ENCODE measurements at regions not wholly inside any gene's neighbourhood (a gene's known extent, or its start where the extent isn't known, plus 50 kb on each side); places are given as distances from the start of the nearest gene placed in this dataset.

GRCh38 chr15:98561169-98561941, 87.0 kb upstream of the IGF1R start:
- no peak for DNase-seq (ENCODE audit: low spot score)

GRCh38 chr15:98562331-98562937, 85.9 kb upstream of the IGF1R start:
- no peak for DNase-seq (ENCODE audit: low spot score)

DNA sequence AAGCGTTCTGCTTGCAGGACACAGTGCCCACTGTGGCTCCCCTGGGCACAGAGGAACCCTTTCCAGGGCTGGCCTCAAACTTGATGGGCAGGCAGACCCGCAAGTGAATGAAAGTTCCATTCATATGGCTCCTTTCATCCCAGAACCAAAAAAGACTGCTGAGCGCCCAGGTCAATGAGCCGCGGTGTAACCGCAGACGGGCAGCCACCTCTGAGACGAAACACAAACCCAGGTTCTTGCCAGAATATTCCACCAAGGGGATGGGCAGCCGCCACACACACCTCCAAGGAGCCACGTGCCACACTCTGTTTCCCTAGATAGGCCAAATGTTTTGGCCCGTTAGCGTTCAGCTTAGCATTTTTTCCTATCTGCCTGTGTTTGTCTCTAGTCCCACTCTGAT, 82.8 kb upstream of the IGF1R start:
- DNase-seq (ENCODE audit: low spot score): no peak

GRCh38 chr15:98567951-98568350, 80.4 kb upstream of the IGF1R start:
- DNase-seq (ENCODE audit: low spot score): no peak

DNA sequence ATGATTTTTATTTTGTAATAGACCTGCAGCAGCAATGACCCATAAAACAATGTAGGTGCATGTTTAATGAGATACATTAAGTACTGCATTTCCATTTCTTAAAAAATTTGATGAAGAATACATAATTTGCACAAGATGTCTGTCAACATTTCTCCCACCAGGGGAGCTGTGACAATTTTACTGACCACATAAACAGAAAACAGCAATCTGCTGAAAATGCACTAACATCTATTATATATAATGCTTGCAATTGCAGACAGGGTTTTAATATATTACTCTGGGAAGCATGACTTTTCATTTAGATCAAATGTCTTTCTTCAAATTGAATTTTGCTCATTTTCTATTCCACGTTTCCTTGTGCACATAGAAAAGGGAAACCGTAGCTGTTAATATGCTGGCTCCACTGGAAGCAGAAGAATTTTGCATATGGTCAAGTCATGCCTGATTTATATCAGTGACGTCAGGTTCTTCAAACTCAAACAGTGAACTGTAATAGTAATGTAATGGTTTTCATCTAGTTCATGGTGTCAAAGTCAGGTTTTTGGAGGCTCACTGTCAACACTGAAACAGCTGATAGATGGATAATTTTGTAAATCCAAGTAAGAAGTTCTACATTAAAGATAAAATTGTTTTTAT, 79.8 kb upstream of the IGF1R start:
- DNase-seq (ENCODE audit: low spot score): no peak

DNA sequence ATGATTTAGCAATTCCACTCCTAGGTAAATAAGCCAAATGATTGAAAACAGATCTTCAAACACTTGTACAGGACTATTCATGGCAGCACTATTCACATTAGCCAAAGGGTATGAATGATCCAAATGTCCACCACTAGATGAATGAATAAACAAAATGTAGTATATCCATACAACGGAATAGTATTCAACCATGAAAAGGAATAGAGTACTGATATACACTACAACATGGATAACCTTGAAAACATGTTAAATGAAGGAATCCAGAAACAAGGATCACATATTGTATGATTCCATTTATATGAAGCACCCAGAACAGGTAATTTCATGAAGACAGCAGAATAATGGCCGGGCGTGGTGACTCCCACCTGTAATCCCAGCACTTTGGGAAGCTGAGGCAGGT, 78.2 kb upstream of the IGF1R start:
- no peak for DNase-seq (ENCODE audit: low spot score)

GRCh38 chr15:98580572-98580971, 67.8 kb upstream of the IGF1R start:
- DNase-seq (ENCODE audit: low spot score): no peak

DNA sequence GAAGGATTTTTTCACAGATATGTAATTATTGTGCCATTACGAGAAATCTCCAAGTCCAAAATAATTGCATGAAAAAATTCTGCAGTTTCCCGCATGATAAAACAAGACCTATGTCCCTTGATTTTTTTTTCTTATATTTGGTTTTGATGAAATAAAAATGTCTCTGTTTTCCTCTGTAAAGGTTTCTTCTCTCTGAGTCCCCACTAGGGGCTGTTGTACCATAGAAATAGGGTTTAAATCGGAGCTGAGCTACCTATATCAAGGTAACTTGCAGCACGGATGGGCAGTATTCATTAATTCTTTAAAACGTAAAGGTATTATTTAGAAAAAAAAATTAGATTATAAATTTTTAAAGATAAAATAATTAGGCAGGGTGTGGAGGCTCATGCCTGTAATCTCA, 66.6 kb upstream of the IGF1R start:
- DNase-seq (ENCODE audit: low spot score): no peak

DNA sequence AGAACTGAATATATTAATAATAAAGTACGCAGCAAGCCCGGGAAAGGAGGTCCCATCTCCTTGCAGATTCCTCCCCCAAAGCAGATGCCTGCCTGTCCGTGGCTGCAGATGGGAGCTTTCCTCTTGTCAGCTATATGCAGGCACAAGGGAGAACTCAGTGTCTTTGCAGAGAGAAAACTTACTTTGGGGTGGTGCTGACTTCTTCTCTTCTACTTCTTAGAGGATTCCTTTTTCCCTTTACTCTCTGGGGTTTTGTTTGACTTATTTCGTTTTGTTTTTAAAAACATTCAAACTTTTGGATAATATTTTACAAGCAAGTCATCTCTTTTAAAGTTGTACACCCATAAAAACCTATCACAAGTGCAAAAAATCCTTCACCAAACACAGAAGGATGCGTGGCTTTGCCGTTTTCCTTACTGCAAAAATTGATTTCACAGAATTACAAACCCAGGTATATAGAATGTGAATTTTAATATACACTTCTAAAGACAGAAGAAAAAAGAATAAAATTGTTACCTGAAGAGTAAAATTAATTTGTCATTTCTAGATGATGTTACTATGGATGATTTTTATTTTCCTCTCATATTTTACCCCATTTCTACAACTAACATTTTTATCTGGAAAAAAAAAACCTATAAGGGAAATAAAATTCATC, 65.3 kb upstream of the IGF1R start:
- no peak for DNase-seq (ENCODE audit: low spot score)

- DNase-seq (ENCODE audit: low spot score): no peak
Observed at GRCh38 chr15:98583771-98584430, 64.4 kb upstream of the IGF1R start.

GRCh38 chr15:98586066-98586465, 62.3 kb upstream of the IGF1R start:
- no peak for DNase-seq (ENCODE audit: low spot score)

DNA sequence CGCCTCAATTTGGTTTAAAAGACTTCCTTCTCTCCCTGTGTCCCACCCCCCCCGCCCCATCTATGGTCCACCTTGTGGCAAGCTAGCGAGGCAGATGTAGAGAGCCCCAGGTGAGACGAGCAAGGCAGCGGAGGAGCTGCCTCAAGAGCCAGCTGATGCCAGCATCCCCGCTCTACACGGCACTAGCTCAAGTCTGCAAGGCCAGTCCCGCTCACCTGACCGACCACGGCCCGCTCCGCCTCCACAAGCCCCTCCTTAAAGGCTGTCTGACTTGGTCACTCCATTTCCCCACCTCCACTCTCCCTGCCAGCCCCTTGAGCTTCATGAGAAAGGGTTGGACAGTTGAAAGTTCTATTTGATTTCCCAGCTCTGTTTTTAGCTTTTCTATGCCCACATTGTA, 56.2 kb upstream of the IGF1R start:
- no peak for DNase-seq (ENCODE audit: low spot score)

DNA sequence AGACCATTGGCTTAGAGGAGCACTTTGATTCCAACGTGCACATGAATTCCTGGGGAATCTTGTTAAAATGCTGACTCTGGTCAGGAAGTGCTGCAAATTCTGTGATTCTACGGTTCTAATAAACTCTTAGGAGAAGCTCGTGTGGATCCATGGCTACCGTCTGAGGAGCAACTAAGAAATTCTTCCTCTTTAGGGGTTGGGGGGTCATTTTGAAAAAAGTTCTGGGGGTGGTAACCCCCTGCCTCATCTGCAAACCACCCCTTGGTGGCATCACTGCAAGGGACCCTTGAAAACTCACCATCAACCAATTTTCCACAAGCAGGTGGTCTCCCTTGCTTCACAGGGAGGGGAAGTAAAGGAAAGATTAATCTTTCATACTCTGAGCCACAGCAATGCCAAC, 52.2 kb upstream of the IGF1R start:
- no peak for DNase-seq (ENCODE audit: low spot score)

- DNase-seq (ENCODE audit: low spot score): no peak
Observed at GRCh38 chr15:98596885-98597392, 51.4 kb upstream of the IGF1R start.

DNA sequence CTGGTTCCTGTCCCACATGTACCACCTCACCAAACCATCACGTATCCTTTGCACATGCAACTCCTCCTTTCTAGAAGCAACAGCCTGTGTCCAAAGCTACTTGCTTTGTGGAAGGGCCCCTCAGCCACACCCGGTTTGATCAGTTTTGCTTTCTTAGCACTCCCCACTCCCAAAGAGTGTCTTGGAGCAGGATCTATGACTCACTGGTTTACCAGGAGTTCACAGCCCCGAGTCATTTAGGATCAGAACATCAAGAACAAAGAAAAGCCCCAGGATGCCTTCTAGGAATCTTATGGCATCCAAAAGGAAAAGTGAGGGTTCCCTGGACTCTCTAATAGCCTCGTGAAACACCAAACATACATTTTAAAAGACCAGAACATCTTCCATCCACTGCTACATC, 50.7 kb upstream of the IGF1R start:
- DNase-seq (ENCODE audit: low spot score): no peak

Measured in globus pallidus (tissue), 1 donor.